GM21360 (cell line): ENCODE measurements at regions not wholly inside any gene's neighbourhood (a gene's known extent, or its start where the extent isn't known, plus 50 kb on each side); places are given as distances from the start of the nearest gene placed in this dataset.
A peak's percentile ranks its signal among the peaks of the same experiment; 100 is the strongest.

Experiments used
- ATAC-seq: cut with Tn5 transposase; IDR thresholded peaks from one replicate; pipeline ENCODE4 v1.9.1; 2021; ENCODE audit warnings: mild to moderate bottlenecking, moderate library complexity; ENCODE audit not compliant: unreplicated experiment

- peak; percentile 96 for ATAC-seq
Observed at GRCh38 chr13:22161871-22162270, 491.0 kb downstream of the FGF9 start.

- ATAC-seq, result no peak
Observed at GRCh38 chr13:22162889-22163288, 492.0 kb downstream of the FGF9 start.

- ATAC-seq, result no peak
Observed at GRCh38 chr13:22168437-22169190, 497.7 kb downstream of the FGF9 start.

GRCh38 chr13:22169473-22169872 is 498.6 kb downstream of the FGF9 start:
- no peak for ATAC-seq

- ATAC-seq, result no peak
Observed at GRCh38 chr13:22173610-22174009, 502.7 kb downstream of the FGF9 start.

GRCh38 chr13:22175241-22175640 is 504.4 kb downstream of the FGF9 start:
- ATAC-seq, result no peak

GRCh38 chr13:22175815-22176214 is 504.9 kb downstream of the FGF9 start:
- no peak for ATAC-seq

GRCh38 chr13:22176968-22177520 is 506.2 kb downstream of the FGF9 start:
- ATAC-seq, result no peak

- ATAC-seq, result no peak
Observed at GRCh38 chr13:22178878-22179277, 508.0 kb downstream of the FGF9 start.

- no peak for ATAC-seq
Observed at GRCh38 chr13:22187329-22187728, 516.5 kb downstream of the FGF9 start.

GRCh38 chr13:22189176-22190048 is 518.5 kb downstream of the FGF9 start:
- ATAC-seq, result no peak

GRCh38 chr13:22193070-22193469 is 522.2 kb downstream of the FGF9 start:
- ATAC-seq, result no peak

GRCh38 chr13:22194106-22194805 is 523.4 kb downstream of the FGF9 start:
- ATAC-seq, result no peak

- ATAC-seq, result no peak
Observed at GRCh38 chr13:22195726-22196125, 524.9 kb downstream of the FGF9 start.

- ATAC-seq, result no peak
Observed at GRCh38 chr13:22196777-22197176, 525.9 kb downstream of the FGF9 start.

GRCh38 chr13:22198001-22198400 is 527.1 kb downstream of the FGF9 start:
- no peak for ATAC-seq

- no peak for ATAC-seq
Observed at GRCh38 chr13:22198641-22199217, 527.9 kb downstream of the FGF9 start.

- no peak for ATAC-seq
Observed at GRCh38 chr13:22200440-22200839, 529.6 kb downstream of the FGF9 start.

GRCh38 chr13:22201375-22201925 is 530.6 kb downstream of the FGF9 start:
- ATAC-seq, result no peak

GRCh38 chr13:22210134-22210930 is 539.5 kb downstream of the FGF9 start:
- ATAC-seq, result no peak
